A673 (cell line): ENCODE measurements at regions not wholly inside any gene's neighbourhood (a gene's known extent, or its start where the extent isn't known, plus 50 kb on each side); places are given as distances from the start of the nearest gene placed in this dataset.
"Not testable (repeated sequence)": the region's sequence is repeated elsewhere in the genome, so short reads cannot be mapped to it uniquely, and the experiment has no call there.

Source experiments
- EZH2 ChIP-seq: fragments of 200-600 bp; sonication (generic); IDR thresholded peaks from 2 replicates; pipeline ENCODE4 v1.6.1; 2017; ENCODE audit warnings: borderline replicate concordance, low read depth, mild to moderate bottlenecking, mixed read lengths, antibody characterized with exemption, low read length; ENCODE audit not compliant: poor library complexity, severe bottlenecking
- TF ChIP-seq, protein P1 (sequence below): fragments of 300-800, 200-600 bp; sonication (generic); conservative IDR thresholded peaks from 2 replicates; pipeline ENCODE4 v1.5.1; 2017; ENCODE audit warnings: low read depth, mild to moderate bottlenecking, antibody characterized with exemption, low read length, moderate library complexity, mixed read lengths

DNA sequence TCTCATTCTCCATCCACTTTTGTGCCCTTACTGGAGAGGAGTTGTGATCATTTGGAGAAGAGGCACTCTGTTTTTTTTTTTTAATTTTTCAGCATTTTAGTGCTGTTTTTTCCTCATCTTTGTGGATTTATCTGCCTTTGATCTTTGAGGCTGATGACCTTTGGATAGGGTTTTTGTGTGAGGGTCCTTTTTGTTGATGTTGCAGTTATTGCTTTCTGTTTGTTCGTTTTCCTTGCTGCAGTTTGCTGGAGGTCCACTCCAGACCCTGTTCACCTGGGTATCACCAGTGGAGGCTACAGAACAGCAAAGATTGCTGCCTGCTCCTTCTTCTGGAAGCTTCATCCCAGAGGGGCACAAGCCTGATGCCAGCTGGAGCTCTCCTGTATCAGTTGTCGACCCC lies 93.2 kb upstream of the STK32A start:
- TF ChIP-seq EZH2, result not testable (repeated sequence)
- TF ChIP-seq, protein P1, sequence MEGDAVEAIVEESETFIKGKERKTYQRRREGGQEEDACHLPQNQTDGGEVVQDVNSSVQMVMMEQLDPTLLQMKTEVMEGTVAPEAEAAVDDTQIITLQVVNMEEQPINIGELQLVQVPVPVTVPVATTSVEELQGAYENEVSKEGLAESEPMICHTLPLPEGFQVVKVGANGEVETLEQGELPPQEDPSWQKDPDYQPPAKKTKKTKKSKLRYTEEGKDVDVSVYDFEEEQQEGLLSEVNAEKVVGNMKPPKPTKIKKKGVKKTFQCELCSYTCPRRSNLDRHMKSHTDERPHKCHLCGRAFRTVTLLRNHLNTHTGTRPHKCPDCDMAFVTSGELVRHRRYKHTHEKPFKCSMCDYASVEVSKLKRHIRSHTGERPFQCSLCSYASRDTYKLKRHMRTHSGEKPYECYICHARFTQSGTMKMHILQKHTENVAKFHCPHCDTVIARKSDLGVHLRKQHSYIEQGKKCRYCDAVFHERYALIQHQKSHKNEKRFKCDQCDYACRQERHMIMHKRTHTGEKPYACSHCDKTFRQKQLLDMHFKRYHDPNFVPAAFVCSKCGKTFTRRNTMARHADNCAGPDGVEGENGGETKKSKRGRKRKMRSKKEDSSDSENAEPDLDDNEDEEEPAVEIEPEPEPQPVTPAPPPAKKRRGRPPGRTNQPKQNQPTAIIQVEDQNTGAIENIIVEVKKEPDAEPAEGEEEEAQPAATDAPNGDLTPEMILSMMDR, result not testable (repeated sequence)
